G401 (cell line): ENCODE measurements at regions not wholly inside any gene's neighbourhood (a gene's known extent, or its start where the extent isn't known, plus 50 kb on each side); places are given as distances from the start of the nearest gene placed in this dataset.
A peak's percentile ranks its signal among the peaks of the same experiment; 100 is the strongest.

ENCODE experiments used
- DNase-seq: peaks from one replicate; pipeline ENCODE4 v3.0.0-alpha.2; 2015; ENCODE audit warnings: low spot score
- in situ Hi-C: cut with HindIII; loops from 2 replicates; pipeline ENCODE4 v1.10.0; 2016; ENCODE audit warnings: low sequenced_read_pairs, mixed read lengths

- DNase-seq = no peak
- in situ Hi-C loops = no loop called here
Measured at GRCh38 chr10:55146032-55146431, 345.0 kb upstream of the PCDH15 start.

GRCh38 chr10:55144001-55144400, 343.0 kb upstream of the PCDH15 start:
- no peak for DNase-seq
- in situ Hi-C loops = no loop called here

- in situ Hi-C loops = no loop called here
Measured at GRCh38 chr10:55141892-55142291, 340.9 kb upstream of the PCDH15 start.

GRCh38 chr10:55137063-55137462, 336.0 kb upstream of the PCDH15 start:
- in situ Hi-C loops = no loop called here
- no peak for DNase-seq

More at GRCh38 chr10:55141892-55142291, 340.9 kb upstream of the PCDH15 start:
- no peak for DNase-seq

- DNase-seq = no peak
- in situ Hi-C loops = no loop called here
Measured at GRCh38 chr10:55104738-55105137, 303.7 kb upstream of the PCDH15 start.

- in situ Hi-C loops = no loop called here
Measured at GRCh38 chr10:55098452-55098851, 297.4 kb upstream of the PCDH15 start.

GRCh38 chr10:55091691-55092328, 290.8 kb upstream of the PCDH15 start:
- in situ Hi-C loops = no loop called here
- no peak for DNase-seq

More at GRCh38 chr10:55098452-55098851, 297.4 kb upstream of the PCDH15 start:
- no peak for DNase-seq

GRCh38 chr10:55078121-55078520, 277.1 kb upstream of the PCDH15 start:
- no peak for DNase-seq
- in situ Hi-C loops = no loop called here

GRCh38 chr10:55065185-55065584, 264.2 kb upstream of the PCDH15 start:
- in situ Hi-C loops = no loop called here
- DNase-seq = no peak

- in situ Hi-C loops = no loop called here
- DNase-seq = no peak
Measured at GRCh38 chr10:55063811-55064210, 262.8 kb upstream of the PCDH15 start.

- in situ Hi-C loops = no loop called here
- no peak for DNase-seq
Measured at GRCh38 chr10:55062349-55062748, 261.3 kb upstream of the PCDH15 start.

GRCh38 chr10:55058800-55059199, 257.8 kb upstream of the PCDH15 start:
- in situ Hi-C loops = no loop called here
- no peak for DNase-seq

GRCh38 chr10:55051515-55051914, 250.5 kb upstream of the PCDH15 start:
- no peak for DNase-seq
- in situ Hi-C loops = no loop called here

GRCh38 chr10:55048830-55049498, 247.9 kb upstream of the PCDH15 start:
- peak; percentile 6 for DNase-seq
- in situ Hi-C loops = no loop called here

GRCh38 chr10:55043540-55043939, 242.5 kb upstream of the PCDH15 start:
- DNase-seq = no peak
- in situ Hi-C loops = no loop called here

- no peak for DNase-seq
- in situ Hi-C loops = no loop called here
Measured at GRCh38 chr10:55033061-55033460, 232.0 kb upstream of the PCDH15 start.

- DNase-seq = peak; percentile 19
- in situ Hi-C loops = no loop called here
Measured at GRCh38 chr10:55024713-55025112, 223.7 kb upstream of the PCDH15 start.

- DNase-seq = peak; percentile 41
- in situ Hi-C loops = no loop called here
Measured at GRCh38 chr10:55019439-55019838, 218.4 kb upstream of the PCDH15 start.

GRCh38 chr10:55013318-55013717, 212.3 kb upstream of the PCDH15 start:
- in situ Hi-C loops = no loop called here

GRCh38 chr10:55002420-55002819, 201.4 kb upstream of the PCDH15 start:
- in situ Hi-C loops = no loop called here
- no peak for DNase-seq

More at GRCh38 chr10:55013318-55013717, 212.3 kb upstream of the PCDH15 start:
- DNase-seq = no peak

- in situ Hi-C loops = no loop called here
- DNase-seq = no peak
Measured at GRCh38 chr10:55001422-55001821, 200.4 kb upstream of the PCDH15 start.
